Fibroblast of pulmonary artery (primary cell): ENCODE measurements at regions not wholly inside any gene's neighbourhood (a gene's known extent, or its start where the extent isn't known, plus 50 kb on each side); places are given as distances from the start of the nearest gene placed in this dataset.

Experiments used
- DNase-seq: peaks from one replicate; pipeline ENCODE4 v3.0.0-alpha.2; 2010; ENCODE audit warnings: low read depth
- H3K4me3 ChIP-seq: replicated peaks from 2 replicates; pipeline ENCODE4 v1.5.1; 2011; ENCODE audit warnings: low read depth, mild to moderate bottlenecking, control low read depth, low read length, moderate library complexity
- CTCF ChIP-seq: IDR thresholded peaks from 2 replicates; pipeline ENCODE4 v1.5.1; 2011; ENCODE audit warnings: mild to moderate bottlenecking, control low read depth, low read length, inconsistent platforms; ENCODE audit errors: missing control alignments

DNA sequence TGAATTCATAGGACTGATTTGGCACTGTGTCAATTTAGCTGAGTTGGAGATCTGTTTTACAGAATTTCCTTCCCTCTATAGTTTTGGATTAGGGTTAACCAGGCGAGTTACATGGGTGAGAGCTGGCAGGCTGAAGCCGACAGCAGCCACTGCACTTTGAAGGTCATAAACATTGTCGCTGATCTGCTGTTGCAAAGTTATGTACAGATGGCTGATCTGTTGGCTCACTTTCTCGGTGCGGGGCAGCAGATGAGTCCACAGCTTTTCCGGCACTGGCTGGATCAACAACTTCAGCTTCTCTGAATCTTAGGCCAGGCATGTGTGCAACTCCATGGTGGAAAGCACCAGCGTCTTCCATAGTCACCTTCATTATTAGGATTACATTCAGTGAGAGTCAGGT, 173.7 kb downstream of the GPAT3 start:
- no peak for DNase-seq
- TF ChIP-seq CTCF, result no peak
- no peak overlapping the region for H3K4me3 ChIP-seq

- no peak overlapping the region for H3K4me3 ChIP-seq
- no peak for TF ChIP-seq CTCF
- DNase-seq, result no peak
Measured at GRCh38 chr4:83708500-83709175, 172.7 kb downstream of the GPAT3 start.

GRCh38 chr4:83704786-83705185, 168.9 kb downstream of the GPAT3 start:
- DNase-seq, result no peak
- no peak for TF ChIP-seq CTCF
- no peak overlapping the region for H3K4me3 ChIP-seq

DNA sequence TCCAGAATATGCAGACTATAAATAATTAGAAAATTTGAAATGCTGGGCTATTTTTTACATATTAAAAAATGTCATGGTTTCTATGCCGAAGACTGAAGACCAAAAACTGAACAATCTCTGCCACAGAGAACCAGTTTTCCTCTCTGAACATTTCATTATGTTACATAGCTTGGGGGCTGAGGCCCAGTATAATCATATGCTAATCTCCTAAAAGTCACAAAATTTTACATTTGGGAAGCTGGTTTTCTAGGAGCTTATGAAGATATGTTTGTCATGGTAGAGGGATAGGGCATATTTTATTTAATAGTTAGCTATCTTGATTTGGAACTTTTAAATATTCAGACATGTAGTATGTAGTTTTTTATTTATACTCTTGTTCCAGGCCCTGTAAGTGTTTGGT, 167.8 kb downstream of the GPAT3 start:
- no peak for TF ChIP-seq CTCF
- no peak for DNase-seq
- H3K4me3 ChIP-seq, result no peak overlapping the region

- DNase-seq, result no peak
- TF ChIP-seq CTCF, result no peak
- H3K4me3 ChIP-seq, result no peak overlapping the region
Measured at GRCh38 chr4:83701041-83701440, 165.1 kb downstream of the GPAT3 start.

GRCh38 chr4:83699358-83699757, 163.4 kb downstream of the GPAT3 start:
- DNase-seq, result no peak
- no peak overlapping the region for H3K4me3 ChIP-seq
- TF ChIP-seq CTCF, result no peak

DNA sequence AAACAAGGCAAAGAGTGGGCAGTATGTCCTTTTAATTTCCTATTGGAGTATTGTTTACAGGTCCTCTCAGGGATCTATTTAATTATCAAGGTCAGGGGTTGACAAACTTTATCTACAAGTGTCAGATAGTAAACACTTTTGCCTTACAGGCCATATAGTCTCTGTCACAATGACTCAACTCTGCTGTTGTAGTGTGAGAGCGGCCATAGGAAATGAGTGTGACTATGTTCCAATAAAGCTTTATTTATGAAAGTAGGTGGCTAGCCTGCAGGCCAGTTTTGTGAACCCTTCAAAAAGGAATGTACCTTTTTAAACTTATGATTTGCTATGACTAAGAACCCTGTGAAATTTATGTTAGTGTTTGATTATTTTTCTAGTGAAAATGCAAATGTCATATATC, 156.1 kb downstream of the GPAT3 start:
- no peak for TF ChIP-seq CTCF
- H3K4me3 ChIP-seq, result no peak overlapping the region
- no peak for DNase-seq
